GM19438 (cell line): ENCODE measurements at regions not wholly inside any gene's neighbourhood (a gene's known extent, or its start where the extent isn't known, plus 50 kb on each side); places are given as distances from the start of the nearest gene placed in this dataset.

Experiments used
- ATAC-seq: cut with Tn5 transposase; IDR thresholded peaks from one replicate; pipeline ENCODE4 v1.9.1; 2021; ENCODE audit warnings: low read depth; ENCODE audit not compliant: unreplicated experiment

GRCh38 chr2:48132271-48132625, 182.2 kb upstream of the FOXN2 start:
- ATAC-seq, result no peak

DNA sequence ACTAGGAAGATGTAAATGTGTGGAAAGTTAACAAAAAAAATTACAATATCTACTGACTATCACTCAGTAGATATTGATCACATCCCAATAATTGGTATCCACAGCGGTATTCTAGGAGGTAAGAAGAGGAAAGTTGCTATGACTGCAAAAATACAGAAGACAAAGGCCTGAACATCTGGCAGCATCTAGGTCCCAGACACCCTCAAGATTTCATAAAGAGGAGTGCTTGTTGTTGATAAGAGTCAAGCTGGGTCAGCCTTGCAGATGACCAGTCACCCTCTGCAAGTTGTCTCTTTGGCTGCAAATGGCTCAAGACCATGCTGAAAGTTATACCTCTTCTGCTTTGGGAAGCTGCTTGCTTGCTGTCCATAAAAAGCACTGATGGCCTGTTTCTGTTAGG, 179.8 kb upstream of the FOXN2 start:
- no peak for ATAC-seq

DNA sequence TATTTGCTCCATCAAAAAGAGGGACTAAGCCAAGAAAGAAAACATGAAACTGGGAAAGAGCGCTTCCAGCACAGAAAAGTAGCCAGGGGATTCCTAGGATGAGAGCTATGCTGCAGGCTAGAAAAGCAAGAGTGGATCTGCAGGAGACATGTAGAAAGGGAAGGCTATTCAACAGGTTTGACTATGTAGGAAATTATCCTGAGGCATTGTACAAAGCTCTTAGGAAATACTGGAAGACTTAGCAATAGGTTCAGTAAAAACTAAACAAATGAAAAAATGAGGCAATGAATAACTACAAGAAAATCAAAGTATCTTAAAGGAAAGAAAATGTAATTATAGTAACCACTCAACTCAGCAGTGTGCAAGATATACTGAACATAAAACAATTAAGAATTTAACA, 178.7 kb upstream of the FOXN2 start:
- ATAC-seq, result no peak

DNA sequence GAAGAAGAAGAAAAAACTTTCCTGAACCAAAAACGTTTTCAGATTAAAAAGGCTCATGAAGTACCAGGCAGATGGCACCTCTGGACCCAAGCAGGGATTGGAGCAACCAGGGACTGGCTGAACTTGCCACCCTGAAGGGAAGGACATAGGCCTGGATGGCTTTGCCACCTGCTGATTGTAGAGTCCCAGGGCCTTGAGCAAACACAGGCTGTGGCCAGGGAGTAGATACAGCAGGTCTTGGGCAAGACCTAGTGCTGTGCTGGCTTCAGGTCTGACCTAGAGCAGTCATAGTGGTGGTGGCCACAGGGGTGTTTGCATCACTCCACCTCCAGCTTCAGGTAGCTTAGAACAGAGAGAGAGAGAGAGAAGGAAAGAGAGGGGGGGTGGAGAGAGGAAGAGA, 176.7 kb upstream of the FOXN2 start:
- ATAC-seq, result no peak

DNA sequence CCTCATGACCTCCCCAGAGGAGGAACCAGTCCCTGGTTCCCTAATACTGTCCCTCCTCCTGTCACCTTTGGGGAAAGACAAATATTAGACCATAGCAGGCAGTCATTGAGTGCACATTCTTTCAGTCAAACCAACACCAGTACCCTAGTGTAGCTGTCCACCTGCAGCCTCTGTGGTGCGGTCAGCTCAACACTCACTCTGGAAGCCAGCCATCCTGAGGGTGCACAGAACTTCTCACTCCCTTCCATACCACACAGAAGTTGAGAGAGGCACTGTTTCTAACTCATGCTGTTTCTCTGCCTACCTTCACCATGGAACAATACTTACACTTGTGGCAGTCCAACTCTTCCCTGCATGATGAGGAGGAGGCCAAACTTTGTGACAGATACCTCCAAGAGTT, 175.6 kb upstream of the FOXN2 start:
- no peak for ATAC-seq

DNA sequence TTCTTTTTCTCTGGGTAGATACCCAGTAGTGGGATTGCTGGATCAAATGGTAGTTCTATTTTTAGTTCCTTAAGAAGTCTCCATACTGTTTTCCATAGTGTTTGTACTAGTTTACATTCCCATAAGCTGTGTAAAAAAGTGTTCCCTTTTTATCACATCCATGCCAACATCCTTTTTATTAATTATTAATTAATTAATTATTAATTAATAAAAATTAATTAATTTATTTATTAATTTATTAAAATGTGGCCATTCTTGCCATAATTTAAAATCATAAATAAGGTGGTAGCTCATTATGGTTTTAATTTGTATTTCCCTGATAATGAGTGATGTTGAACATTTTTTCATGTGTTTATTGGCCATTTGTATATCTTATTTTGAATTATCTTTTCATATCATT, 173.9 kb upstream of the FOXN2 start:
- no peak for ATAC-seq

GRCh38 chr2:48144777-48145176, 169.7 kb upstream of the FOXN2 start:
- no peak for ATAC-seq

DNA sequence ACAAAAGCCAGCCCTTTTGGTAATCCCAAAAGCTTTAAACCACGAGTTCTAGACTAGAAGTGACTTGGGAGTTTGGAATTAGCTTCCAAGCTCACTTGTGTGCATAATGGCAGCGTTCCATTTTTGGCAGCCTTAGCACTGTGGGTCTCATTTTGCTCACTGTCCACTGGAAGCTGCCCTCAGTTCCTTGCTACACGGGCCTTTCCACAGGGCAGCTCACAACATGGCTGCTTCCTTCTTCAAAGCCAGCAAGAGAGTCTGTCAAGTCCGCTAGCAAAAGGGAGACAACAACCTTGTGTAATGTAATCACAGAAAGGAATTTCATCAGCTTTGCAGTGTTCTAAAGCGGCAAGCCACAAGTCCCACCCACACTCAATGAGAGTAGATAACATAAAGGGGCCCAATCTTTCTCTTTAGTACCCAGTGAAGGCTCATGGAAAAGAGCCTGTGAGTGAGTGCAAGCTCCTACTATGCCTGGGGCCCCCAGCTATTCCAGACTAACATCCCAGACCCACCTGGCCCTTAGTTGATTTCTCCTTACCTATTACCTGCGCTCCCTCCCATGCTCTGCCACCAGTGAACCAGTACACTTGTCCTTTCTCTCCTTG, 168.5 kb upstream of the FOXN2 start:
- no peak for ATAC-seq

DNA sequence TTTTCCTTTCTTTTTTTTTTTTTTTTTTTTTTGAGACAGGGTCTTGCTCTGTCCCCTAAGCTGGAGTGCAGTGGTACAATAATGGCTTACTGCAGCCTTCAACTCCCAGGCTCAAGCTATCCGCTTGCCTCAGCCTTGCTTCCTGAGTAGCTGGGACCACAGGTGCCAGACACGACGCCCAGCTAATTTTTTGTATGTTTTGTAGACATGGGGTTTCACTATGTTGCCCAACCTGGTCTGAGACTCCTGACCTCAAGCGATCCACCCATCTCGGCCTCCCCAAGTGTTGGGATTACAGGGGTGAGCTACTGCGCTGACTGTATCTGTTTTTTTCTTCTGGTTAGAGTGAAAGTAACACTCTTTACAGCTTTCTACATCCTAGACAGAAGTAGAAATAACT, 167.9 kb upstream of the FOXN2 start:
- ATAC-seq, result no peak

DNA sequence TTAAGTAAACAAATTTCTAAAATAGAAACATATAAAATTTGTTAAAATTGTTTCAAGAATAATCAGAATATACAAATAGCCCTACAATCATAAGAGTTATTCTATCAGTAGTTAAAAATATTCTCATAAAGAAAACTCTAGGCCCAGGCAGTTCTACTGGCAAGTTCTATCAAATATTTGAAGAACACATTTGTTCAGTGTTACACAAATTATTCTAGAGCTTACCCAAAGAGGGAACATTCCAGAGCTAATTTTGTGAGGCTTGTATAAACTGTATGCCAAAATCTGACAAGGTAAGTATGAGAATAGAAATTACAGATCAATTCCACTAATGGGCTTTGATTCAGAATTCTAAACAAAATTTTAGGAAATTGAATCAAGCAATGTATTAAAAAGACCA, 166.8 kb upstream of the FOXN2 start:
- no peak for ATAC-seq

GRCh38 chr2:48148841-48149430, 165.5 kb upstream of the FOXN2 start:
- ATAC-seq, result no peak

DNA sequence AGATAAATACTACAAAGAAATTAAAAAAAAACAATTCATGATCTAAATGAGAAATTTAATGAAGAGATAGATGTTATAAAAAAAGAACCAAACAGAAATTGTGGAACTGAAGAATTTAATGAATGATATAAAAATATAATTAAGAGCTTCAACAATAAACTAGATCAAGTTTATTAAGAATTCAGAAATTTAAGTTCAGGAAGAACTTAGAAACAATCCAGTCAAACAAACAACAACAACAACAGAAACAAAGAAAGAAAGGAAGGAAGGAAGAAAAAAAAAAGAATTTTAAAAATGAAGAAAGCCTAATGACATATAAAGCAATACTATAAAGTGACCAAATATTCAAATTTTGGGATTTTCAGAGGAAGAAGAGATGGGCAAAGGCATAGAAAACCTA, 157.3 kb upstream of the FOXN2 start:
- ATAC-seq, result no peak

GRCh38 chr2:48161628-48162027, 152.9 kb upstream of the FOXN2 start:
- no peak for ATAC-seq

DNA sequence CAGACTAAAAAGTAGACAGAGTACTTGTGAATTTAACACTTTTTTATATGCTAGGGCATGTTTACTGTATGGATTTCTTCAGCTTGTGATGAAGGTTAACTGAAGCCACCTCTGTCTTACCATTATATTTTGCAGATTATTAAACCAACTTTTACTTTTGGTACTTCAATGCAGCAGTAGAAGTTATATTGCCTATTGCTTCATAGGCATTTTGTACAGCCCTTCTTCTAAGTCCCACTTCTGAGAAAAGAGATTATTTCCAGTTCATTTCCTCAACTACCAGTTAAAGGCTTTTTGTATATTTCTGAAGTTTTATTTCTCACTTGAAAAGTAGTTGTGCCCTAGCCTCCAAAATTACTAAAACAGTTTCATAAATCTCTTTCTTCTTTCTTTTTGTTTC, 151.7 kb upstream of the FOXN2 start:
- ATAC-seq, result no peak

GRCh38 chr2:48165070-48165753, 149.3 kb upstream of the FOXN2 start:
- ATAC-seq, result no peak

- ATAC-seq, result no peak
These were observed 145.3 kb upstream of the FOXN2 start for GRCh38 chr2:48169141-48169592.

DNA sequence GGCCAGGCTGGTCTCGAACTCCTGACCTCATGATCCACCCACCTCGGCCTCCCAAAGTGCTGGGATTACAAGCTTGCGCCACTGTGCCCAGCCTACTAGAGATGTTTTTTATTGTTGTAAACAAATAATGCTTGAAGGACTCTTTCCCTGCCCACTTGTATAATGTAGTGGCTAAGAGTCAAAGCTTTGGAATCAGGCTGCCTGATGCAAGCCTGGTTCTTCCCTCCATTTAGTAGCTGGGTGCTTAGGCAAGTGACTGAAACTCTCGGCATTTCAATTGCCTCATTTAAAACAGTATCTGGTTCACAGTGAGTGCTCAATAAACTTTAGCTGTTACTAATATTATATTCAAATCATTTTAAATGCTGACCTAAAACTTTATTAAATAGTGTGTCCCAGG, 144.2 kb upstream of the FOXN2 start:
- no peak for ATAC-seq

DNA sequence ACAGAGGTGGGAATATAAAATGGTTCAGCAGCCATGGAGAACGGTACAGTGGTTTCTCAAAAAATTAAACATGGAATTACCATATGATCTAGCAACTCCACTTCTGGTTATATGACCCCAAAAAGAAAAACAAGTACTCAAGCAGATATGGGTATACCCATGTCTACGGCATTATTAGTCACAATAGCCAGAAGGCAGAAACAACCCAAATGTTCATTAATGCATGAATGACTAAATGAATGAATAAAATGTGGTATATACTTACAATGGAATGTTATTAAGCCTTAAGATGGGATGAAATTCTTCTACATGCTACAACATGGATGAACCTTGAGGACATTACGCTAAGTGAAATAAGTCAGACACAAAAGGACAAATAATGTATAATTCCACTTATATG, 141.3 kb upstream of the FOXN2 start:
- no peak for ATAC-seq

DNA sequence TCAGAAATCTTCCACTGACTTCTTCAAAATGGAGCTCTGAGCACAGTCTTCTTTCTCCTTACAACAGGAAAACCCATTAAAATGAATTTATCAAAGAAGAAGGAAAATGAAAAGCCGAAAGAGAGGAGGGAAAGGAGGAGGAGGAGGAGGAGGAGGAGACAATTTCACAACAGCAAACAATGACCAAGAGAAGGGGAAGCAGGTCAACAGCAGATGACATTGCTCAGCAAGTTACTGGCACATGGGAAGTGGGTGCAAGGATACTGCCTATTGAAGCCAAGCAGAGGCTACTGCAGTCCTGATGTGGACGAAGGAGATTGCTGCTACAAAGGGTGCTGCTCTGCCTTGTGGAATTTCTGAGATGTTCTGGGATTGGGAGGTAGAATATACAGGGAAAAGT, 140.0 kb upstream of the FOXN2 start:
- no peak for ATAC-seq

GRCh38 chr2:48175254-48175653, 139.2 kb upstream of the FOXN2 start:
- ATAC-seq, result no peak

GRCh38 chr2:48175656-48176055, 138.8 kb upstream of the FOXN2 start:
- no peak for ATAC-seq

DNA sequence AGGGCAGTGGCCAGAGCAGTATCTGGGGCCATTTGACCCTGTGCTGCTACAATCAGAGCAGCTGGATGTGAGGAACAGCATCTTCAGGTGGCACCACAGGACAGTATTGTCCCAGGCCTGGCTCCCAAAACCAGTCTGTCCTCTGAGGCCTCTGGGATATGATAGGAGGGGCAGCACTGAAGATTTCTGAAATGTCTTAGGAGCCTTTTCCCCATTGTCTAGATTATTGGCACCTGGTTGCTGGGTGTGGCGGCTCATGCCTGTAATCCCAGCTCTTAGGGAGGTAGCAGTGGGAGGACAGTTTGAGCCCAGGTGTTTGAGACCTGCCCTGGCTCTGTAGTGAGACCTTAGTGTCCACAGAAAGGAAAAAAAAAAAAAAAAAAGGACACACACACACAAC, 137.6 kb upstream of the FOXN2 start:
- no peak for ATAC-seq
